ENCODE measurements at regions not wholly inside any gene's neighbourhood (a gene's known extent, or its start where the extent isn't known, plus 50 kb on each side); places are given as distances from the start of the nearest gene placed in this dataset.

GRCh38 chr5:23028445-23029021 is 175.4 kb upstream of the CDH12 start:
- Histone ChIP-seq H3K27me3 (no peaks in the 10 kb centered on the region), H3K4me1 (no peaks in the 10 kb centered on the region), H3K36me3 (ENCODE audit: low read depth, missing control alignments) (no peaks in the 10 kb centered on the region), H3K27ac (no peak overlapping the region), H3K4me3 (no peak overlapping the region), H3K9me3 (no peaks in the 10 kb centered on the region)
- intact Hi-C loops (cut with DNase I; ENCODE audit: low total_unique reads): no loop called here
- TF ChIP-seq POLR2A (IDR thresholded peaks at IDR 0.05): no peak
- TF ChIP-seq CTCF (IDR thresholded peaks at IDR 0.05): no peak
- 92 to 93% methylated on average over 3 of the region's 3 CpGs for WGBS, 2 donors
- DNase-seq: no peak

GRCh38 chr5:23027830-23028229 is 174.7 kb upstream of the CDH12 start:
- TF ChIP-seq CTCF (IDR thresholded peaks at IDR 0.05) (no peak), POLR2A (IDR thresholded peaks at IDR 0.05) (no peak)
- H3K4me3 ChIP-seq: no peak overlapping the region
- H3K9me3 ChIP-seq: no peaks in the 10 kb centered on the region
- H3K27ac ChIP-seq: no peak overlapping the region
- WGBS, 2 donors: 90 to 92% methylated on average over 4 of the region's 4 CpGs
- H3K27me3 ChIP-seq: no peaks in the 10 kb centered on the region
- no peak for DNase-seq
- intact Hi-C loops (cut with DNase I; ENCODE audit: low total_unique reads): no loop called here
- no peaks in the 10 kb centered on the region for H3K4me1 ChIP-seq
- H3K36me3 ChIP-seq (ENCODE audit: low read depth, missing control alignments): no peaks in the 10 kb centered on the region

GRCh38 chr5:23027331-23027730 is 174.2 kb upstream of the CDH12 start:
- Histone ChIP-seq H3K4me1 (no peaks in the 10 kb centered on the region), H3K4me3 (no peak overlapping the region), H3K27me3 (no peaks in the 10 kb centered on the region), H3K36me3 (ENCODE audit: low read depth, missing control alignments) (no peaks in the 10 kb centered on the region), H3K9me3 (no peaks in the 10 kb centered on the region), H3K27ac (no peak overlapping the region)
- WGBS, 2 donors: 71 to 73% methylated on average over 2 of the region's 2 CpGs
- DNase-seq: no peak
- TF ChIP-seq CTCF (IDR thresholded peaks at IDR 0.05): no peak
- no peak for TF ChIP-seq POLR2A (IDR thresholded peaks at IDR 0.05)
- intact Hi-C loops (cut with DNase I; ENCODE audit: low total_unique reads): no loop called here

GRCh38 chr5:23026252-23027170 is 173.4 kb upstream of the CDH12 start:
- no peak for DNase-seq
- Histone ChIP-seq H3K27ac (no peak overlapping the region), H3K27me3 (no peaks in the 10 kb centered on the region), H3K4me1 (no peaks in the 10 kb centered on the region), H3K9me3 (no peaks in the 10 kb centered on the region), H3K4me3 (no peak overlapping the region), H3K36me3 (ENCODE audit: low read depth, missing control alignments) (no peaks in the 10 kb centered on the region)
- WGBS, 2 donors: 77% methylated on average over 5 of the region's 5 CpGs
- intact Hi-C loops (cut with DNase I; ENCODE audit: low total_unique reads): no loop called here
- TF ChIP-seq POLR2A (IDR thresholded peaks at IDR 0.05): no peak
- no peak for TF ChIP-seq CTCF (IDR thresholded peaks at IDR 0.05)

Data from testis (tissue), 2 donors.